B cell (primary cell): ENCODE measurements at regions not wholly inside any gene's neighbourhood (a gene's known extent, or its start where the extent isn't known, plus 50 kb on each side); places are given as distances from the start of the nearest gene placed in this dataset.

Experiments used
- ATAC-seq: fragments of 200-7000 bp; cut with Tn5 transposase; one replicate; pipeline ENCODE4 v1.10.0; 2021; ENCODE audit warnings: low read depth, mild to moderate bottlenecking, moderate number of reproducible peaks, moderate library complexity
- CTCF ChIA-PET: fragments of 350-600 bp; sonication (Branson Sonifier 250); formaldehyde crosslinking; loops from one replicate; lab custom pipeline; 2021; ENCODE audit warnings: antibody characterized with exemption, inconsistent platforms; lab: Charles Lee
- POLR2A ChIA-PET: fragments of 350-600 bp; sonication (Branson Sonifier 250); formaldehyde crosslinking; loops from one replicate; lab custom pipeline; 2021; ENCODE audit warnings: antibody characterized with exemption; lab: Charles Lee
- DNase-seq: peaks from one replicate; pipeline ENCODE4 v3.0.0; 2013
- H2AFZ ChIP-seq: 2 replicates; pipeline ENCODE4 v1.6.1; 2012; ENCODE audit warnings: mild to moderate bottlenecking, low read depth, low read length; ENCODE audit not compliant: insufficient read depth, poor library complexity, severe bottlenecking
- H3K27ac ChIP-seq, 2 donors: 1 replicate in 1 of 2; 2 replicates in 1 of 2; pipeline ENCODE4 v1.5.1; 2012 to 2013; ENCODE audit warnings: low read length in 2 of 2, mild to moderate bottlenecking in 2 of 2, moderate library complexity in 1 of 2
- H3K27me3 ChIP-seq, 4 experiments: fragments of 200-600 bp in 1 of 4; sonication (generic) in 1 of 4; replicated peaks in 1 of 4; 1 replicate in 2 of 4; 2 replicates in 2 of 4; pipeline versions ENCODE4 v1.6.1 to v1.7.0; 2013 to 2016; ENCODE audit warnings: low read length in 3 of 4, mild to moderate bottlenecking in 2 of 4, mixed read lengths in 1 of 4, moderate library complexity in 1 of 4; ENCODE audit not compliant: insufficient read depth in 4 of 4, control insufficient read depth in 3 of 4; ENCODE audit errors: control extremely low read depth in 1 of 4
- H3K36me3 ChIP-seq, 2 experiments: replicated peaks in 1 of 2; 1 replicate in 1 of 2; 2 replicates in 1 of 2; pipeline versions ENCODE4 v1.6.1 to v1.7.1; 2013; ENCODE audit warnings: low read length in 1 of 2; ENCODE audit not compliant: insufficient read depth in 2 of 2, control insufficient read depth in 1 of 2; ENCODE audit errors: control extremely low read depth in 1 of 2, extremely low read depth in 1 of 2
- H3K4me1 ChIP-seq, 2 donors: fragments of 200-600 bp in 1 of 2; sonication (generic) in 1 of 2; 1 replicate in 1 of 2; 2 replicates in 1 of 2; pipeline versions ENCODE4 v1.5.1 to v1.6.1; 2013 to 2017; ENCODE audit warnings: low read length in 2 of 2; ENCODE audit not compliant: control insufficient read depth in 2 of 2, insufficient read depth in 2 of 2
- H3K4me2 ChIP-seq: replicated peaks from 2 replicates; pipeline ENCODE3; 2012; ENCODE audit warnings: mild to moderate bottlenecking, low read depth, low read length; ENCODE audit not compliant: poor library complexity, severe bottlenecking
- H3K4me3 ChIP-seq, 5 experiments: fragments of 200-600 bp in 1 of 5; sonication (generic) in 1 of 5; 1 replicate in 3 of 5; 2 replicates in 2 of 5; pipeline versions ENCODE4 v1.5.1 to v1.7.0; 2011 to 2016; ENCODE audit warnings: low read length in 4 of 5, mild to moderate bottlenecking in 4 of 5, low read depth in 2 of 5, control low read depth in 1 of 5, moderate library complexity in 1 of 5; ENCODE audit not compliant: insufficient read depth in 1 of 5; ENCODE audit errors: control extremely low read depth in 1 of 5, extremely low read depth in 1 of 5
- H3K79me2 ChIP-seq: fragments of 200-600 bp; sonication (generic); one replicate; pipeline ENCODE4 v1.6.0; 2016; ENCODE audit warnings: low read length; ENCODE audit not compliant: control insufficient read depth, insufficient read depth
- H3K9ac ChIP-seq: fragments of 200-600 bp; sonication (generic); 2 replicates; pipeline ENCODE4 v1.6.1; 2017; ENCODE audit warnings: mild to moderate bottlenecking, low read length, moderate library complexity
- H3K9me3 ChIP-seq, 3 donors: one replicate each; pipeline versions ENCODE4 v1.6.1 to v1.7.1; 2013; ENCODE audit warnings: low read length in 2 of 3; ENCODE audit not compliant: control insufficient read depth in 2 of 3, insufficient read depth in 1 of 3; ENCODE audit errors: control extremely low read depth in 1 of 3
- H4K20me1 ChIP-seq: 2 replicates; pipeline ENCODE4 v1.6.0; 2012; ENCODE audit warnings: mild to moderate bottlenecking, low read length; ENCODE audit not compliant: insufficient read depth, control insufficient read depth, poor library complexity, severe bottlenecking
- H3K27ac Mint-ChIP-seq: one replicate; pipeline ENCODE4 v1.8.0; 2021; ENCODE audit warnings: mixed read lengths
- H3K27me3 Mint-ChIP-seq: one replicate; pipeline ENCODE4 v1.8.0; 2021; ENCODE audit warnings: mixed read lengths
- H3K4me1 Mint-ChIP-seq: one replicate; pipeline ENCODE4 v1.8.0; 2021; ENCODE audit warnings: mixed read lengths
- H3K4me3 Mint-ChIP-seq: one replicate; pipeline ENCODE4 v1.8.0; 2021; ENCODE audit warnings: mixed read lengths
- H3K9me3 Mint-ChIP-seq: one replicate; pipeline ENCODE4 v1.8.0; 2022; ENCODE audit warnings: mixed read lengths; ENCODE audit not compliant: insufficient read depth
- CTCF ChIP-seq: fragments of 200-600 bp; IDR thresholded peaks from one replicate; pipeline ENCODE4 v1.8.0; 2022; ENCODE audit warnings: antibody characterized with exemption, mild to moderate bottlenecking
- EZH2 ChIP-seq: IDR thresholded peaks from 2 replicates; pipeline ENCODE4 v1.6.1; 2012; ENCODE audit warnings: borderline replicate concordance, low read depth, mild to moderate bottlenecking, moderate library complexity, low read length; ENCODE audit not compliant: insufficient read depth, poor library complexity, severe bottlenecking
- WGBS: methylation state at CpG from one replicate; pipeline ENCODE4 v1.1.5; 2013; ENCODE audit warnings: missing lambda C conversion rate; ENCODE audit not compliant: insufficient coverage; 5-methylcytosine and 5-hydroxymethylcytosine counted together
- intact Hi-C: fragments of 100-400 bp; cut with micrococcal nuclease; formaldehyde crosslinking; loops from one replicate; pipeline ENCODE4 v1.10.0; 2022

GRCh38 chr1:229062135-229062534, 208.8 kb upstream of the RAB4A start:
- no peaks in the 10 kb centered on the region for H3K9me3 Mint-ChIP-seq
- ChIA-PET CTCF (no interaction called here), POLR2A (no interaction called here)
- H3K4me1 Mint-ChIP-seq = peaks cover 10% of the 10 kb centered on the region
- Histone ChIP-seq H3K27ac (no peak overlapping the region), H3K79me2 (no peaks in the 10 kb centered on the region), H3K4me3 (no peak overlapping the region), H3K9ac (no peak overlapping the region), H3K4me2 (no peak overlapping the region), H3K36me3 (no peaks in the 10 kb centered on the region), H3K9me3 (no peaks in the 10 kb centered on the region), H2AFZ (no peak overlapping the region), H4K20me1 (no peaks in the 10 kb centered on the region), H3K27me3 (peaks cover 0 to 22% (median 6%) of the 10 kb centered on the region in 4 experiments), H3K4me1 (peaks cover 0 to 14% of the 10 kb centered on the region in 2 donors)
- H3K27me3 Mint-ChIP-seq = peaks cover 29% of the 10 kb centered on the region
- 100% methylated on average over 5 of the region's 5 CpGs for WGBS
- DNase-seq = no peak
- no peak for ATAC-seq
- TF ChIP-seq CTCF = no peak
- TF ChIP-seq EZH2 = no peak
- H3K4me3 Mint-ChIP-seq = no peak overlapping the region
- intact Hi-C loops = no loop called here
- H3K27ac Mint-ChIP-seq = no peak overlapping the region

GRCh38 chr1:229063154-229063773, 207.6 kb upstream of the RAB4A start:
- ATAC-seq (no peak), DNase-seq (no peak)
- CTCF ChIA-PET = no interaction called here

More at GRCh38 chr1:229063154-229063773, 207.6 kb upstream of the RAB4A start:
- no peak overlapping the region for H3K4me3 Mint-ChIP-seq
- no peak overlapping the region for H2AFZ ChIP-seq
- no peak overlapping the region for H3K27ac ChIP-seq
- H3K79me2 ChIP-seq = no peaks in the 10 kb centered on the region
- H3K9ac ChIP-seq = no peak overlapping the region
- H3K27me3 Mint-ChIP-seq = peaks cover 33% of the 10 kb centered on the region
- H3K36me3 ChIP-seq = no peaks in the 10 kb centered on the region
- H3K4me1 Mint-ChIP-seq = peaks cover 5% of the 10 kb centered on the region
- TF ChIP-seq EZH2 (no peak), CTCF (no peak)
- intact Hi-C loops = no loop called here
- no peaks in the 10 kb centered on the region for H4K20me1 ChIP-seq
- H3K9me3 ChIP-seq = no peaks in the 10 kb centered on the region
- no peak overlapping the region for H3K4me2 ChIP-seq
- no peak overlapping the region for H3K4me3 ChIP-seq
- peaks cover 0 to 5% of the 10 kb centered on the region in 2 donors for H3K4me1 ChIP-seq
- POLR2A ChIA-PET = no interaction called here
- H3K27ac Mint-ChIP-seq = no peak overlapping the region
- no peaks in the 10 kb centered on the region for H3K9me3 Mint-ChIP-seq
- H3K27me3 ChIP-seq = peaks cover 0 to 13% (median 6%) of the 10 kb centered on the region in 4 experiments
- WGBS = 100% methylated on average over 2 of the region's 5 CpGs
